ENCODE measurements at regions not wholly inside any gene's neighbourhood (a gene's known extent, or its start where the extent isn't known, plus 50 kb on each side); places are given as distances from the start of the nearest gene placed in this dataset.

DNA sequence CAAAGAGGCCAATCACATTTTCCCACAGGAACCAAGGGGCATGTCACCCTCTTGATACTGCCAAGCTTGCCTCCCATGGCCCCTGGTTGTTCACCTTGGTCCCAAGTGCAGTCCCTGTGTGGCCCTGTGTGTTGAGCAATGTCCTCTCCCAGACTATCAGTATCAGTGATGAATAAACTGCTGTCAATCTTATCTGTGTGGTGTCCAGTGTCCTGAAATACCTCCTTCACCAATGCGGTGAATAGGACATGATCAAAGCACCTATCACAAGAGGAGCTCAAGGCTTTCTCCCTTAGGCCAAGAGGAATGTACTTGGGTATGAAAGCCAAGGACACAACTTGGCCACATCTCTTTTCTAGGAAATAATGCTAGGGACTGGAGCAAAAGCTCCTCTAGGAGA, 68.2 kb downstream of the MAIP1 start:
- Histone ChIP-seq H3K27me3 (ENCODE audit: control insufficient read depth, low read length) (no peaks in the 10 kb centered on the region), H3F3A (ENCODE audit: control insufficient read depth, insufficient read depth) (no peaks in the 10 kb centered on the region), H3K79me2 (ENCODE audit: control insufficient read depth, low read length) (no peaks in the 10 kb centered on the region), H3K36me3 (ENCODE audit: control insufficient read depth, low read length) (no peaks in the 10 kb centered on the region), H3K9me3 (ENCODE audit: control insufficient read depth, insufficient read depth, low read length) (no peaks in the 10 kb centered on the region), H3K9me2 (replicated peaks; ENCODE audit: control insufficient read depth, low read length) (no peaks in the 10 kb centered on the region), H3K4me3 (ENCODE audit: low read length) (no peak overlapping the region), H3K4me2 (ENCODE audit: low read length) (no peak overlapping the region), H3K27ac (ENCODE audit: low read depth, low read length) (no peak overlapping the region), H4K20me1 (ENCODE audit: control insufficient read depth, insufficient read depth, low read depth, low read length) (no peaks in the 10 kb centered on the region), H3K4me1 (ENCODE audit: control insufficient read depth, low read length) (no peaks in the 10 kb centered on the region)
- no peak for TF ChIP-seq EZH2phosphoT487 (IDR thresholded peaks at IDR 0.05; ENCODE audit: borderline replicate concordance, low read length)
- TF ChIP-seq, protein P1, sequence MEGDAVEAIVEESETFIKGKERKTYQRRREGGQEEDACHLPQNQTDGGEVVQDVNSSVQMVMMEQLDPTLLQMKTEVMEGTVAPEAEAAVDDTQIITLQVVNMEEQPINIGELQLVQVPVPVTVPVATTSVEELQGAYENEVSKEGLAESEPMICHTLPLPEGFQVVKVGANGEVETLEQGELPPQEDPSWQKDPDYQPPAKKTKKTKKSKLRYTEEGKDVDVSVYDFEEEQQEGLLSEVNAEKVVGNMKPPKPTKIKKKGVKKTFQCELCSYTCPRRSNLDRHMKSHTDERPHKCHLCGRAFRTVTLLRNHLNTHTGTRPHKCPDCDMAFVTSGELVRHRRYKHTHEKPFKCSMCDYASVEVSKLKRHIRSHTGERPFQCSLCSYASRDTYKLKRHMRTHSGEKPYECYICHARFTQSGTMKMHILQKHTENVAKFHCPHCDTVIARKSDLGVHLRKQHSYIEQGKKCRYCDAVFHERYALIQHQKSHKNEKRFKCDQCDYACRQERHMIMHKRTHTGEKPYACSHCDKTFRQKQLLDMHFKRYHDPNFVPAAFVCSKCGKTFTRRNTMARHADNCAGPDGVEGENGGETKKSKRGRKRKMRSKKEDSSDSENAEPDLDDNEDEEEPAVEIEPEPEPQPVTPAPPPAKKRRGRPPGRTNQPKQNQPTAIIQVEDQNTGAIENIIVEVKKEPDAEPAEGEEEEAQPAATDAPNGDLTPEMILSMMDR (IDR thresholded peaks at IDR 0.05; ENCODE audit: low read depth, low read length, poor library complexity, severe bottlenecking), result no peak

DNA sequence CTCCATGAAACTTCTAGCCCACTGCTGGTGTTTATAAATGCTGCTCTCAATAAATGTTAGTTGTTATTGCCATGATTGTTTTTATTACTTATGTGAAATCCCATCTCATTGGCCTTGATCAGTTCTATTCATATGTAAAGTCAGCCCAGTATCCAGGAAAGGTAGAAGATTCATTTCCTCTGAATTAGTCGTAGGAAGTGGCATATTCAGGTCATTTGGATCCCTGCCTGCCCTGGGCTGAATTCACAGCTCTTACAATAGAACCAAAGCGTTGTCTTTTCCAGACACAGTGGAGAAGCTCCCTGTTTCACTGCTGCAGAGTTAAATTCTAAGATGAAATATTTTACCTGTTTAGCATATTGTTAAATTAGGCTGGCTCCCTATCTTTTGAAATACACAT, 70.3 kb downstream of the MAIP1 start:
- no peaks in the 10 kb centered on the region for H3K9me2 ChIP-seq (replicated peaks; ENCODE audit: control insufficient read depth, low read length)
- no peaks in the 10 kb centered on the region for H3K9me3 ChIP-seq (ENCODE audit: control insufficient read depth, insufficient read depth, low read length)
- H4K20me1 ChIP-seq (ENCODE audit: control insufficient read depth, insufficient read depth, low read depth, low read length), result no peaks in the 10 kb centered on the region
- no peaks in the 10 kb centered on the region for H3K36me3 ChIP-seq (ENCODE audit: control insufficient read depth, low read length)
- H3K79me2 ChIP-seq (ENCODE audit: control insufficient read depth, low read length), result no peaks in the 10 kb centered on the region
- TF ChIP-seq, protein P1 (IDR thresholded peaks at IDR 0.05; ENCODE audit: low read depth, low read length, poor library complexity, severe bottlenecking), result no peak
- no peak for TF ChIP-seq EZH2phosphoT487 (IDR thresholded peaks at IDR 0.05; ENCODE audit: borderline replicate concordance, low read length)
- no peak overlapping the region for H3K4me3 ChIP-seq (ENCODE audit: low read length)
- no peak overlapping the region for H3K4me2 ChIP-seq (ENCODE audit: low read length)
- no peaks in the 10 kb centered on the region for H3F3A ChIP-seq (ENCODE audit: control insufficient read depth, insufficient read depth)
- H3K27me3 ChIP-seq (ENCODE audit: control insufficient read depth, low read length), result no peaks in the 10 kb centered on the region
- no peak overlapping the region for H3K27ac ChIP-seq (ENCODE audit: low read depth, low read length)
- H3K4me1 ChIP-seq (ENCODE audit: control insufficient read depth, low read length), result no peaks in the 10 kb centered on the region

DNA sequence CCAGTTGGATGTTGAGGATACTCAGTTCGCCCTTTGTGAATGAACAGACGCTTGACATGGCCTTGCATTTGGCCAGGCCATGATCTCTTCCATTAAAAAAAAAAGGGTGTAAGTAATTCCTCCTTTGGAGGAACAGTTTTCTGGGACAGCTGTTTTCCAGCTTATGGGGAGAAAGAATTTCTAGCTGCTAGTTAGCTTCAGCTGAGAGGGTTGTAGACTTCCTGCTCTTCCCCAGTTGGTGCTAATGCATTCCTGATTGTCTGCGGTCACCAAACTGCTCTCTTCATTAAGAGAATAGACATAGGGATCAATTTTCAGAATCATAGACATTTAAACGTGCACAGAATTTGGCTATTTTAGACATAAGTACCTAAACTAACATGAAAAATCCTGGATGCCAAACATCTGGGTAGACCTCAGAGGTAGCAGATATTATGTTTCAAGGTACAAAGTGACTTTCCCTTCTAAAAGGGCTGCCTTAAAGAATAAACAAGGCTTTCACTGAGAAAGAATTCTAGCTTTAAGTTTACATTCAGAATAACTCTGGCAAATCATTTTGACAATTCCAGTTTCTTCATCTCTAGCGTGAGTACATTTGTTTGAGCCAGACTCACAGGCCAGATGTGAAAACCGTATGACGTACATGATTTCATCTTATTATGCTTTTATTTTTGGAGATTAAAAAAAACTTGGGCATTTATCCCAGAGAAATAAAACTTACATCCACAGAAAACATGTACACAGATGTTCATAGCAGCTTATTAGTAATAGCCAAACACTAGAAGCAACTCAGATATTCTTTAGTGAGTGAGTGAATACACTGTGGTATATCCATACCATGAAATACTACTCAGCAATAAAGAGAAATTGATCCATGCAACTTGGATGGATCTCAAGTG, 71.2 kb downstream of the MAIP1 start:
- Histone ChIP-seq H3K9me3 (ENCODE audit: control insufficient read depth, insufficient read depth, low read length) (no peaks in the 10 kb centered on the region), H3K27ac (ENCODE audit: low read depth, low read length) (no peak overlapping the region), H3K9me2 (replicated peaks; ENCODE audit: control insufficient read depth, low read length) (no peaks in the 10 kb centered on the region), H3K27me3 (ENCODE audit: control insufficient read depth, low read length) (no peaks in the 10 kb centered on the region), H3K79me2 (ENCODE audit: control insufficient read depth, low read length) (no peaks in the 10 kb centered on the region), H3K36me3 (ENCODE audit: control insufficient read depth, low read length) (no peaks in the 10 kb centered on the region), H3K4me3 (ENCODE audit: low read length) (no peak overlapping the region), H4K20me1 (ENCODE audit: control insufficient read depth, insufficient read depth, low read depth, low read length) (no peaks in the 10 kb centered on the region), H3F3A (ENCODE audit: control insufficient read depth, insufficient read depth) (no peaks in the 10 kb centered on the region), H3K4me1 (ENCODE audit: control insufficient read depth, low read length) (no peaks in the 10 kb centered on the region), H3K4me2 (ENCODE audit: low read length) (no peak overlapping the region)
- TF ChIP-seq, protein P1 (IDR thresholded peaks at IDR 0.05; ENCODE audit: low read depth, low read length, poor library complexity, severe bottlenecking), result no peak
- TF ChIP-seq EZH2phosphoT487 (IDR thresholded peaks at IDR 0.05; ENCODE audit: borderline replicate concordance, low read length), result no peak

Measured in DOHH2 (cell line).